ENCODE measurements at regions not wholly inside any gene's neighbourhood (a gene's known extent, or its start where the extent isn't known, plus 50 kb on each side); places are given as distances from the start of the nearest gene placed in this dataset.

DNA sequence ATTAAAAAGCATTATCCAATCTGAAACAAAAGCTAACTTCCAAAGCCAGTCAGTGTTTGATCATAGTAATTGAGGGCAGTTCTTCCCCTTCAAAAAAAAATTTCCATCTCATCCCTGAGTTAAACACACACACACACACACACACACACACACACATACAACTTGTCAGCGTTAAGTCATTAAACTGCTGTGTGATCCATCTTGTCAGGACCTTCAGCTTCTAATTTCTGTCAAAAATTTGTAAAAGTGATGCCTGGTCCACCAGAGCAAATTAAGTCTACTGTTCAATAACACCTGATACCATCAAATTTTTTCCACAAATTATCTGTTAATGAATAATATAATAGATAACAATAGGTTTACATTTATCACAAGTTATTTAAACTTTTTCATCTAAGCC, 198.7 kb downstream of the GPX5 start:
- TF ChIP-seq, protein P1, sequence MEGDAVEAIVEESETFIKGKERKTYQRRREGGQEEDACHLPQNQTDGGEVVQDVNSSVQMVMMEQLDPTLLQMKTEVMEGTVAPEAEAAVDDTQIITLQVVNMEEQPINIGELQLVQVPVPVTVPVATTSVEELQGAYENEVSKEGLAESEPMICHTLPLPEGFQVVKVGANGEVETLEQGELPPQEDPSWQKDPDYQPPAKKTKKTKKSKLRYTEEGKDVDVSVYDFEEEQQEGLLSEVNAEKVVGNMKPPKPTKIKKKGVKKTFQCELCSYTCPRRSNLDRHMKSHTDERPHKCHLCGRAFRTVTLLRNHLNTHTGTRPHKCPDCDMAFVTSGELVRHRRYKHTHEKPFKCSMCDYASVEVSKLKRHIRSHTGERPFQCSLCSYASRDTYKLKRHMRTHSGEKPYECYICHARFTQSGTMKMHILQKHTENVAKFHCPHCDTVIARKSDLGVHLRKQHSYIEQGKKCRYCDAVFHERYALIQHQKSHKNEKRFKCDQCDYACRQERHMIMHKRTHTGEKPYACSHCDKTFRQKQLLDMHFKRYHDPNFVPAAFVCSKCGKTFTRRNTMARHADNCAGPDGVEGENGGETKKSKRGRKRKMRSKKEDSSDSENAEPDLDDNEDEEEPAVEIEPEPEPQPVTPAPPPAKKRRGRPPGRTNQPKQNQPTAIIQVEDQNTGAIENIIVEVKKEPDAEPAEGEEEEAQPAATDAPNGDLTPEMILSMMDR (IDR thresholded peaks at IDR 0.05; ENCODE audit: insufficient read depth, low read length, poor library complexity, severe bottlenecking), result no peak
- TF ChIP-seq EZH2phosphoT487 (conservative IDR thresholded peaks at IDR 0.05; ENCODE audit: low read length), result no peak
